Keratinocyte (primary cell): ENCODE measurements at regions not wholly inside any gene's neighbourhood (a gene's known extent, or its start where the extent isn't known, plus 50 kb on each side); places are given as distances from the start of the nearest gene placed in this dataset.

ENCODE experiments used
- DNase-seq: peaks from one replicate; pipeline ENCODE4 v3.0.0-alpha.2; 2011; ENCODE audit warnings: low read depth, missing footprints, low spot score
- FAIRE-seq: peaks from 2 replicates; lab custom pipeline; 2011; peaks lifted over from hg19 to GRCh38; lab: Jason Lieb, UNC
- H2AFZ ChIP-seq: 2 replicates; pipeline ENCODE4 v1.6.0; 2012; ENCODE audit warnings: low read length, control low read depth, inconsistent platforms; ENCODE audit not compliant: control insufficient read depth
- H3K27ac ChIP-seq: 2 replicates; pipeline ENCODE4 v1.5.1; 2011; ENCODE audit warnings: low read length; ENCODE audit not compliant: control insufficient read depth, insufficient read depth
- H3K27me3 ChIP-seq: 3 replicates; pipeline ENCODE4 v1.6.0; 2011; ENCODE audit warnings: low read length; ENCODE audit not compliant: control insufficient read depth, insufficient read depth; ENCODE audit errors: extremely low read depth
- H3K36me3 ChIP-seq, 2 experiments: 2 replicates in 1 of 2; 3 replicates in 1 of 2; pipeline ENCODE4 v1.5.1; 2011; ENCODE audit warnings: low read length in 2 of 2, mild to moderate bottlenecking in 1 of 2; ENCODE audit not compliant: control insufficient read depth in 2 of 2, insufficient read depth in 2 of 2; ENCODE audit errors: extremely low read depth in 1 of 2
- H3K4me1 ChIP-seq: 3 replicates; pipeline ENCODE4 v1.5.1; 2011; ENCODE audit warnings: low read length; ENCODE audit not compliant: control insufficient read depth, insufficient read depth; ENCODE audit errors: extremely low read depth
- H3K4me2 ChIP-seq: 3 replicates; pipeline ENCODE4 v1.6.0; 2011; ENCODE audit warnings: low read depth, low read length; ENCODE audit not compliant: control insufficient read depth, insufficient read depth; ENCODE audit errors: extremely low read depth
- H3K4me3 ChIP-seq, 3 experiments: fragments of 200-600 bp in 1 of 3; sonication (generic) in 1 of 3; 2 replicates in 2 of 3; 3 replicates in 1 of 3; pipeline ENCODE4 v1.5.1; 2011 to 2016; ENCODE audit warnings: low read length in 3 of 3, mild to moderate bottlenecking in 3 of 3, control low read depth in 2 of 3, inconsistent platforms in 1 of 3, low read depth in 1 of 3, mixed read lengths in 1 of 3, mixed run types in 1 of 3, moderate library complexity in 1 of 3; ENCODE audit not compliant: control insufficient read depth in 2 of 3, insufficient read depth in 2 of 3; ENCODE audit errors: extremely low read depth in 1 of 3
- H3K79me2 ChIP-seq: 2 replicates; pipeline ENCODE4 v1.6.0; 2012; ENCODE audit warnings: low read length; ENCODE audit not compliant: control insufficient read depth, insufficient read depth
- H3K9ac ChIP-seq: 3 replicates; pipeline ENCODE4 v1.6.0; 2011; ENCODE audit warnings: low read length; ENCODE audit not compliant: control insufficient read depth, insufficient read depth; ENCODE audit errors: extremely low read depth
- H3K9me1 ChIP-seq: 3 replicates; pipeline ENCODE4 v1.6.0; 2011; ENCODE audit warnings: low read length; ENCODE audit not compliant: control insufficient read depth, insufficient read depth; ENCODE audit errors: extremely low read depth
- H3K9me3 ChIP-seq: 2 replicates; pipeline ENCODE4 v1.5.1; 2012; ENCODE audit warnings: low read depth, low read length; ENCODE audit not compliant: control insufficient read depth
- H4K20me1 ChIP-seq: 3 replicates; pipeline ENCODE4 v1.6.0; 2011; ENCODE audit warnings: low read length; ENCODE audit not compliant: control insufficient read depth, insufficient read depth; ENCODE audit errors: extremely low read depth
- EZH2 ChIP-seq: IDR thresholded peaks from one replicate; pipeline ENCODE4 v1.6.1; 2012; ENCODE audit warnings: inconsistent platforms, mild to moderate bottlenecking, low read length, moderate library complexity
- dilution Hi-C: fragments of 300-500 bp; cut with MboI; formaldehyde crosslinking; loops from one replicate; pipeline ENCODE4 v1.7.0; 2020; ENCODE audit warnings: low sequenced_read_pairs; ENCODE audit not compliant: extremely low pct_ligation_motif_present
- TF ChIP-seq, protein P1 (sequence below), 3 experiments: IDR thresholded peaks in 1 of 3; conservative IDR thresholded peaks in 1 of 3; optimal IDR thresholded peaks in 1 of 3; 2 replicates in 2 of 3; 3 replicates in 1 of 3; pipeline versions ENCODE3 to v1.5.1; 2011; ENCODE audit warnings: low read length in 3 of 3, mild to moderate bottlenecking in 3 of 3, moderate library complexity in 2 of 3, control low read depth in 1 of 3, inconsistent platforms in 1 of 3; ENCODE audit not compliant: insufficient read depth in 2 of 3; ENCODE audit errors: extremely low read depth in 1 of 3

DNA sequence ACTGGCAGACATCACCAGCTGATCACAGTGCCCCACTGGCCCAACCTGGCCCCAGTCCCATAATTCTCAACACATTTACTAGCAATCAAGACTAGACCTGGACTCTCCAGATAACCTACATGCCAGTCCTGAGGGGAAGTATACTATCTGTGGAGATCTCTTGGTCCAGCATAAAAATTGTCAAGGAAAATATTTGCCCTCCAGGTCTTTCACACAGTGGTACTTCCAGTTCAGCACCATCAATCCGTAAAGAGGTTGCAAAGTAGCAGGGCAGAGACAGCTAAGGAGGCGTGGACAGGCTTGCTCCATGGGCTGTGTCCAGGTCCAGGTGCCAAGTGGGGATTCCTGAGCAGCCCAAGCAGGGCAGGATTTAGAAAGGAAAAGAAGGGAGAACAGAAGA is 143.6 kb upstream of the BACE2 start:
- DNase-seq (no peak), FAIRE-seq (no peak)
- H3K36me3 ChIP-seq, result no peaks in the 10 kb centered on the region
- H3K79me2 ChIP-seq, result no peaks in the 10 kb centered on the region
- no peak overlapping the region for H3K4me3 ChIP-seq
- H3K27me3 ChIP-seq, result no peaks in the 10 kb centered on the region
- no peak overlapping the region for H3K27ac ChIP-seq
- no peaks in the 10 kb centered on the region for H4K20me1 ChIP-seq
- no peaks in the 10 kb centered on the region for H3K9me3 ChIP-seq
- TF ChIP-seq EZH2, result no peak
- TF ChIP-seq, protein P1, sequence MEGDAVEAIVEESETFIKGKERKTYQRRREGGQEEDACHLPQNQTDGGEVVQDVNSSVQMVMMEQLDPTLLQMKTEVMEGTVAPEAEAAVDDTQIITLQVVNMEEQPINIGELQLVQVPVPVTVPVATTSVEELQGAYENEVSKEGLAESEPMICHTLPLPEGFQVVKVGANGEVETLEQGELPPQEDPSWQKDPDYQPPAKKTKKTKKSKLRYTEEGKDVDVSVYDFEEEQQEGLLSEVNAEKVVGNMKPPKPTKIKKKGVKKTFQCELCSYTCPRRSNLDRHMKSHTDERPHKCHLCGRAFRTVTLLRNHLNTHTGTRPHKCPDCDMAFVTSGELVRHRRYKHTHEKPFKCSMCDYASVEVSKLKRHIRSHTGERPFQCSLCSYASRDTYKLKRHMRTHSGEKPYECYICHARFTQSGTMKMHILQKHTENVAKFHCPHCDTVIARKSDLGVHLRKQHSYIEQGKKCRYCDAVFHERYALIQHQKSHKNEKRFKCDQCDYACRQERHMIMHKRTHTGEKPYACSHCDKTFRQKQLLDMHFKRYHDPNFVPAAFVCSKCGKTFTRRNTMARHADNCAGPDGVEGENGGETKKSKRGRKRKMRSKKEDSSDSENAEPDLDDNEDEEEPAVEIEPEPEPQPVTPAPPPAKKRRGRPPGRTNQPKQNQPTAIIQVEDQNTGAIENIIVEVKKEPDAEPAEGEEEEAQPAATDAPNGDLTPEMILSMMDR (optimal IDR thresholded peaks at IDR 0.05 in 1 of 3, IDR thresholded peaks at IDR 0.05 in 1 of 3, conservative IDR thresholded peaks at IDR 0.05 in 1 of 3; ENCODE audit: extremely low read depth in 1 of 3, insufficient read depth in 2 of 3, low read length in 3 of 3), result no peak
- H3K9ac ChIP-seq, result no peak overlapping the region
- H3K9me1 ChIP-seq, result no peaks in the 10 kb centered on the region
- no peaks in the 10 kb centered on the region for H3K4me1 ChIP-seq
- H2AFZ ChIP-seq, result no peak overlapping the region
- dilution Hi-C loops, result no loop called here
- no peak overlapping the region for H3K4me2 ChIP-seq

DNA sequence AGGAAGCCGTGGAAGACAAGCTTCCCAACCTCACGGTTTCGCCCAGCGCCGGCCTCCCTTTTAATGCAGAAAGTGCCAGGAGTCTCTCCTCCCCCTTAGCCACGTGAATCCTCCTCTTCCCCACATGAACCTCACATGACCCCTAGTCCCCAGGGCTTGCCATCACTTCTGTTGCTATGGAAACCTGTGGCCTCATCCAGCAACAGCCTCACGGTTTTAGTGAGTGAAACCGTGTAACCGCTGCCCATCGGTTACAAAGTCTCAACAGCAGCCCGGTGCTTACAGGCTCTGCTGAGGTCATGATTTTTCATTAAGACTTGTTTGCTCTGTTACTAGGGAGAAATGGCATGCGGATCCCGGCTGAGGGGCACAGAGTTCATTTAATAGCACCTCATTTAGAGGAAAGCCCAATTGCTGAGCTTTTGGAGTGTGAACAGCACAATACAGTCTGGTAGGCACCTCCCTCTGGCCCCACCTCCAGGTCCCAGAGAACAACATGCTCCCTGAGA is 143.2 kb upstream of the BACE2 start:
- Histone ChIP-seq H3K36me3 (no peaks in the 10 kb centered on the region), H3K9me3 (no peaks in the 10 kb centered on the region), H3K9me1 (no peaks in the 10 kb centered on the region), H3K4me2 (no peak overlapping the region), H2AFZ (no peak overlapping the region), H3K27me3 (no peaks in the 10 kb centered on the region), H3K9ac (no peak overlapping the region), H3K79me2 (no peaks in the 10 kb centered on the region), H3K4me1 (no peaks in the 10 kb centered on the region), H3K27ac (no peak overlapping the region), H3K4me3 (no peak overlapping the region), H4K20me1 (no peaks in the 10 kb centered on the region)
- no peak for DNase-seq
- dilution Hi-C loops, result no loop called here
- TF ChIP-seq EZH2, result no peak
- TF ChIP-seq, protein P1 (optimal IDR thresholded peaks at IDR 0.05 in 1 of 3, IDR thresholded peaks at IDR 0.05 in 1 of 3, conservative IDR thresholded peaks at IDR 0.05 in 1 of 3; ENCODE audit: extremely low read depth in 1 of 3, insufficient read depth in 2 of 3, low read length in 3 of 3), result no peak
- FAIRE-seq, result no peak
